ENCODE measurements at regions not wholly inside any gene's neighbourhood (a gene's known extent, or its start where the extent isn't known, plus 50 kb on each side); places are given as distances from the start of the nearest gene placed in this dataset.

DNA sequence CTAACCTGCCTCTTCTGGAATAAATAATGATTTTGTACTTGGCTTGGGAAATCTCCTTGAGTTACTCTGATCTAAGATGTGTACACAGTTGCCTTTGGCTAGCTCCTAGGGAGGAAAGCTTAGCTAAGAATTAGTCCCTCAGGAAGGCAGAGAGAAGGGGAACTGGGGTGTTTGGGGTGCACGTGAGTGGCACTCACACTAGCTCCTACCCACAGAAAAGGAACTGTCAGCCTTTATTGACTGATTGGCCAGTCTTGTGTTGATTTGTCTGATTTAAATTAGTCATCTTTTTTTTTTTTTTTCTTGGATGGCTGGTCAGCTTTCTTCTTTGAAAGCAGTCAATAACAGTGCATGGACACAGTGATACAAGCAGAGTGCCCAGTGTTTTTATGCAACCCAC, 107.7 kb downstream of the DMRT2 start:
- no peak for DNase-seq
- Histone ChIP-seq H3K27ac (no peak overlapping the region), H3K27me3 (no peaks in the 10 kb centered on the region), H3K36me3 (no peaks in the 10 kb centered on the region), H3K4me1 (no peaks in the 10 kb centered on the region), H3K9me3 (no peaks in the 10 kb centered on the region), H3K4me3 (no peak overlapping the region)
- WGBS, 2 donors (ENCODE audit: low coverage in 1 of 2) = 61% methylated on average over 1 of the region's 1 CpG; no CpG with 5 or more reads in 1 of the 2 donors
- in situ Hi-C loops (cut with MboI; ENCODE audit: low pct_ligation_motif_present in 1 of 4, low pct_unique_long_range_greater_than_20kb in 1 of 4, low sequenced_read_pairs in 3 of 4) = no loop called here
- no peak for TF ChIP-seq EP300 (IDR thresholded peaks at IDR 0.05; ENCODE audit: low read depth)
- no peak for TF ChIP-seq POLR2AphosphoS5 (IDR thresholded peaks at IDR 0.05)
- TF ChIP-seq POLR2A (IDR thresholded peaks at IDR 0.05) = no peak
- TF ChIP-seq, protein P1, sequence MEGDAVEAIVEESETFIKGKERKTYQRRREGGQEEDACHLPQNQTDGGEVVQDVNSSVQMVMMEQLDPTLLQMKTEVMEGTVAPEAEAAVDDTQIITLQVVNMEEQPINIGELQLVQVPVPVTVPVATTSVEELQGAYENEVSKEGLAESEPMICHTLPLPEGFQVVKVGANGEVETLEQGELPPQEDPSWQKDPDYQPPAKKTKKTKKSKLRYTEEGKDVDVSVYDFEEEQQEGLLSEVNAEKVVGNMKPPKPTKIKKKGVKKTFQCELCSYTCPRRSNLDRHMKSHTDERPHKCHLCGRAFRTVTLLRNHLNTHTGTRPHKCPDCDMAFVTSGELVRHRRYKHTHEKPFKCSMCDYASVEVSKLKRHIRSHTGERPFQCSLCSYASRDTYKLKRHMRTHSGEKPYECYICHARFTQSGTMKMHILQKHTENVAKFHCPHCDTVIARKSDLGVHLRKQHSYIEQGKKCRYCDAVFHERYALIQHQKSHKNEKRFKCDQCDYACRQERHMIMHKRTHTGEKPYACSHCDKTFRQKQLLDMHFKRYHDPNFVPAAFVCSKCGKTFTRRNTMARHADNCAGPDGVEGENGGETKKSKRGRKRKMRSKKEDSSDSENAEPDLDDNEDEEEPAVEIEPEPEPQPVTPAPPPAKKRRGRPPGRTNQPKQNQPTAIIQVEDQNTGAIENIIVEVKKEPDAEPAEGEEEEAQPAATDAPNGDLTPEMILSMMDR (IDR thresholded peaks at IDR 0.05) = no peak
- intact Hi-C loops (cut with DNase I; ENCODE audit: low total_unique reads) = no loop called here

DNA sequence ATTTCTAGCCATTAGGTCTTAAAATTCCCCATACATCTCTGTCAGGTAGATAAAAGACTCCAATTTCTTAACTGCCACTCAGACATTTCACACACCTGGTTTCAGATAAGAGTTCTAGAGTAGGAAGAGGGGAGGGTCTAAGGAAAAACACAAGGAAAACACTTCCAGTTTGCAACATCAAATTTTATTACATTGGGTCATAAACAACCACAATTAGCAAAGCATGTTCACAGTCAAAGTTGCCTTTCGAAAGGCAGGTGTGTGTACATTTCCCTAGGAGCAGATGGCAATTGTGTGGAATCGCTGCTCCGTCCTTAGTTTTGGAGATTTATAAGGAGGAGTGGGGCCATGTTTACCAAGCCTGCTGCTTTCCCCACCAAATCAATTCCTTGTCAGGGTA, 120.8 kb downstream of the DMRT2 start:
- intact Hi-C loops (cut with DNase I; ENCODE audit: low total_unique reads) (no loop called here), in situ Hi-C loops (cut with MboI; ENCODE audit: low pct_ligation_motif_present in 1 of 4, low pct_unique_long_range_greater_than_20kb in 1 of 4, low sequenced_read_pairs in 3 of 4) (no loop called here)
- 40 to 57% methylated on average over 3 of the region's 3 CpGs for WGBS, 2 donors (ENCODE audit: low coverage in 1 of 2)
- H3K36me3 ChIP-seq = no peaks in the 10 kb centered on the region
- no peaks in the 10 kb centered on the region for H3K9me3 ChIP-seq
- no peak overlapping the region for H3K4me3 ChIP-seq
- H3K27ac ChIP-seq = peak overlapping the region in 3 of 4 donors; percentile 14 to 41 (median 28)
- no peaks in the 10 kb centered on the region for H3K27me3 ChIP-seq
- no peak for DNase-seq
- H3K4me1 ChIP-seq = peaks cover 0 to 28% (median 12%) of the 10 kb centered on the region in 4 donors
- TF ChIP-seq POLR2AphosphoS5 (IDR thresholded peaks at IDR 0.05) = peak in 1 of 3 donors; percentile 11
- no peak for TF ChIP-seq EP300 (IDR thresholded peaks at IDR 0.05; ENCODE audit: low read depth)

DNA sequence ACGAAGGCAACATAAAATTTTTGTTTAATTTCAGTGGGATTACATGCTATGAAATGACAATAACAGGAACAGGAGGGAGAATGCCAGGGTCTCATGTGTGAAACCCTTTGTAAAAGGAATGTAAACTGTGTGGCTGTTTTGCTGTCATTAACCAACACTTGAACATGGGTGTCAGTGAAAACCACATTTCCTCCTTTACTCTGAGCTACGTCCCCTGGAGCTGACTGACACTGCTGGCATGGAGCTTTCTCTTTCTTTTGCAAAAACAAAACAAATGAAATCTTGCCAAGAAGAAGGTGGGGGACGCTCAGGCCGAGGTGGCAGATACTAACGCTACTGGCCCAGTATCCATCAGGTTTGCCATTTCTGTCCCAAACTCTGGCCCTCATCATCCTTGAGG, 121.4 kb downstream of the DMRT2 start:
- intact Hi-C loops (cut with DNase I; ENCODE audit: low total_unique reads) = no loop called here
- Histone ChIP-seq H3K4me3 (no peak overlapping the region), H3K27ac (no peak overlapping the region), H3K36me3 (no peaks in the 10 kb centered on the region), H3K4me1 (peaks cover 0 to 28% (median 12%) of the 10 kb centered on the region in 4 donors), H3K27me3 (no peaks in the 10 kb centered on the region), H3K9me3 (no peaks in the 10 kb centered on the region)
- in situ Hi-C loops (cut with MboI; ENCODE audit: low pct_ligation_motif_present in 1 of 4, low pct_unique_long_range_greater_than_20kb in 1 of 4, low sequenced_read_pairs in 3 of 4) = no loop called here
- 21 to 39% methylated on average over 2 to 5 of the region's 5 CpGs for WGBS, 2 donors (ENCODE audit: low coverage in 1 of 2)
- no peak for TF ChIP-seq POLR2AphosphoS5 (IDR thresholded peaks at IDR 0.05)
- no peak for TF ChIP-seq POLR2A (IDR thresholded peaks at IDR 0.05)
- TF ChIP-seq EP300 (IDR thresholded peaks at IDR 0.05; ENCODE audit: low read depth) = no peak
- TF ChIP-seq, protein P1 (IDR thresholded peaks at IDR 0.05) = no peak
- DNase-seq = no peak

DNA sequence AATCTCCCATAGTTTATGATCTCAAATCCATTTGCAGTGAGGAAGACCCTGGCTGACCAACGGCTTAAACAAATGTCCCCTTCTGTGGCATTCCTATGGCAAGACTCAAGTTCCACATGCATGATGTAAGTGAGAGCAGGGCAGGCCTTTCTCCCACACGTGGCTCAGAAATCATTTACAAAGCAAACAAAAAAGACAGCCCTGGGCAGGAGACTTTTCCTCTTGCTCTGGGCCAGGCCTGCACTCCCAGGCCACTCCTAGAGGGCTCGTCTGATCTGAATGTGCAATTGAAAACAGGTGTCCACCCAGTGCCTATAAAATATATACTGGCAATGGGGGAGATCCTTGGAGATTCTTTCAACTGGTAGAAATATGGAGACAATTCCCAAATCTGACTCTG, 123.1 kb downstream of the DMRT2 start:
- Histone ChIP-seq H3K9me3 (no peaks in the 10 kb centered on the region), H3K27me3 (no peaks in the 10 kb centered on the region), H3K27ac (peak overlapping the region; percentile 13 to 59 (median 35)), H3K4me3 (no peak overlapping the region), H3K36me3 (no peaks in the 10 kb centered on the region), H3K4me1 (peaks cover 0 to 28% (median 12%) of the 10 kb centered on the region in 4 donors)
- peak in 1 of 3 donors; percentile 9 for TF ChIP-seq POLR2AphosphoS5 (IDR thresholded peaks at IDR 0.05)
- TF ChIP-seq, protein P1 (IDR thresholded peaks at IDR 0.05) = no peak
- intact Hi-C loops (cut with DNase I; ENCODE audit: low total_unique reads) = no loop called here
- WGBS, 2 donors (ENCODE audit: low coverage in 1 of 2) = 20 to 21% methylated on average over 1 to 3 of the region's 3 CpGs
- in situ Hi-C loops (cut with MboI; ENCODE audit: low pct_ligation_motif_present in 1 of 4, low pct_unique_long_range_greater_than_20kb in 1 of 4, low sequenced_read_pairs in 3 of 4) = no loop called here
- DNase-seq = peak; percentile 49

DNA sequence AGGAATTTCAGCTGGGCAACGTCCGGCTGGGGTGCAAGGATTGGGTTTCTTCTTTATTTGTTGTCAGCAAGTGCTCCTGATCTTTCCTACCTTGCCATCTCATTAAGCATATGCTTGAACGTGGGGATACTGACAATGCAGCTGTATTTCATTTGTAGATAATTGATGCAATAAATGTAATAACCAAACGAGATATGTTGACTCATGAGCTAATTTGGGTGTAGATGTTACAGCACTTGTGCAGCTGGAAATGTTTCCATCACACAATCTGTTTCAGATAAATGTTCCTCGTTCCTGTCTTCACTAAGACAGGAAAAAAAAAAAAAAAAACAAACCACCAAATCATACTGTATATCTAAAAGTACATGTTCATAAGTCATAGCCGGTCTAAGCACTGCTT, 123.8 kb downstream of the DMRT2 start:
- intact Hi-C loops (cut with DNase I; ENCODE audit: low total_unique reads) (no loop called here), in situ Hi-C loops (cut with MboI; ENCODE audit: low pct_ligation_motif_present in 1 of 4, low pct_unique_long_range_greater_than_20kb in 1 of 4, low sequenced_read_pairs in 3 of 4) (no loop called here)
- Histone ChIP-seq H3K27ac (peak overlapping the region; percentile 13 to 59 (median 35)), H3K27me3 (no peaks in the 10 kb centered on the region), H3K4me3 (no peak overlapping the region), H3K9me3 (no peaks in the 10 kb centered on the region), H3K36me3 (no peaks in the 10 kb centered on the region), H3K4me1 (peaks cover 0 to 28% (median 12%) of the 10 kb centered on the region in 4 donors)
- WGBS, 2 donors (ENCODE audit: low coverage in 1 of 2) = 21 to 41% methylated on average over 1 to 6 of the region's 6 CpGs
- TF ChIP-seq, protein P1 (IDR thresholded peaks at IDR 0.05) = no peak
- TF ChIP-seq POLR2AphosphoS5 (IDR thresholded peaks at IDR 0.05) (no peak), POLR2A (IDR thresholded peaks at IDR 0.05) (no peak), EP300 (IDR thresholded peaks at IDR 0.05; ENCODE audit: low read depth) (no peak)
- no peak for DNase-seq

Data from transverse colon (tissue), 4 donors.